Keratinocyte (primary cell): ENCODE measurements at regions not wholly inside any gene's neighbourhood (a gene's known extent, or its start where the extent isn't known, plus 50 kb on each side); places are given as distances from the start of the nearest gene placed in this dataset.

Experiments
- EZH2 ChIP-seq: IDR thresholded peaks from one replicate; pipeline ENCODE4 v1.6.1; 2012; ENCODE audit warnings: inconsistent platforms, mild to moderate bottlenecking, low read length, moderate library complexity
- TF ChIP-seq, protein P1 (sequence below), 3 experiments: IDR thresholded peaks in 1 of 3; conservative IDR thresholded peaks in 1 of 3; optimal IDR thresholded peaks in 1 of 3; 2 replicates in 2 of 3; 3 replicates in 1 of 3; pipeline versions ENCODE3 to v1.5.1; 2011; ENCODE audit warnings: low read length in 3 of 3, mild to moderate bottlenecking in 3 of 3, moderate library complexity in 2 of 3, control low read depth in 1 of 3, inconsistent platforms in 1 of 3; ENCODE audit not compliant: insufficient read depth in 2 of 3; ENCODE audit errors: extremely low read depth in 1 of 3

DNA sequence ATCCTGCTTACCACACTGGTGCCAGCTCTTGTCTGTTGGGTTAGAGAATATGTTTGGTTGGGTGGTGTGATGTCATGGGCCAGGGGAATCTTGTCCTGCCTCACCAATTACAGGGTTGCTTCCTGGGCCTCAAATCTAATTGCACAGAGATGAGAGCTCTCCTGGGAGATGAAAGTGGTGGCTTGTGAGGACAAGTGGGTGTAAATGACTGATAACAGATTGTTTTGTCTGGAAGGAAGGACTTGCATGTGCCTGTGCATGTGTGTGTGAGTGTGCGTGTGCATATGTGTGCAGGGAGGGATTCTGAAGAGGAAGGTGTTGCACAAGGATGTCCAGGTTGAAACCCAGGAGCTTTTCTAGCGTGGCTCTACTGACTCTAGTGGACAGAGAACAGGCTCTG lies 271.9 kb downstream of the LOXHD1 start:
- TF ChIP-seq, protein P1, sequence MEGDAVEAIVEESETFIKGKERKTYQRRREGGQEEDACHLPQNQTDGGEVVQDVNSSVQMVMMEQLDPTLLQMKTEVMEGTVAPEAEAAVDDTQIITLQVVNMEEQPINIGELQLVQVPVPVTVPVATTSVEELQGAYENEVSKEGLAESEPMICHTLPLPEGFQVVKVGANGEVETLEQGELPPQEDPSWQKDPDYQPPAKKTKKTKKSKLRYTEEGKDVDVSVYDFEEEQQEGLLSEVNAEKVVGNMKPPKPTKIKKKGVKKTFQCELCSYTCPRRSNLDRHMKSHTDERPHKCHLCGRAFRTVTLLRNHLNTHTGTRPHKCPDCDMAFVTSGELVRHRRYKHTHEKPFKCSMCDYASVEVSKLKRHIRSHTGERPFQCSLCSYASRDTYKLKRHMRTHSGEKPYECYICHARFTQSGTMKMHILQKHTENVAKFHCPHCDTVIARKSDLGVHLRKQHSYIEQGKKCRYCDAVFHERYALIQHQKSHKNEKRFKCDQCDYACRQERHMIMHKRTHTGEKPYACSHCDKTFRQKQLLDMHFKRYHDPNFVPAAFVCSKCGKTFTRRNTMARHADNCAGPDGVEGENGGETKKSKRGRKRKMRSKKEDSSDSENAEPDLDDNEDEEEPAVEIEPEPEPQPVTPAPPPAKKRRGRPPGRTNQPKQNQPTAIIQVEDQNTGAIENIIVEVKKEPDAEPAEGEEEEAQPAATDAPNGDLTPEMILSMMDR (optimal IDR thresholded peaks at IDR 0.05 in 1 of 3, IDR thresholded peaks at IDR 0.05 in 1 of 3, conservative IDR thresholded peaks at IDR 0.05 in 1 of 3; ENCODE audit: extremely low read depth in 1 of 3, insufficient read depth in 2 of 3, low read length in 3 of 3) = no peak
- no peak for TF ChIP-seq EZH2
